ENCODE measurements at regions not wholly inside any gene's neighbourhood (a gene's known extent, or its start where the extent isn't known, plus 50 kb on each side); places are given as distances from the start of the nearest gene placed in this dataset.

DNA sequence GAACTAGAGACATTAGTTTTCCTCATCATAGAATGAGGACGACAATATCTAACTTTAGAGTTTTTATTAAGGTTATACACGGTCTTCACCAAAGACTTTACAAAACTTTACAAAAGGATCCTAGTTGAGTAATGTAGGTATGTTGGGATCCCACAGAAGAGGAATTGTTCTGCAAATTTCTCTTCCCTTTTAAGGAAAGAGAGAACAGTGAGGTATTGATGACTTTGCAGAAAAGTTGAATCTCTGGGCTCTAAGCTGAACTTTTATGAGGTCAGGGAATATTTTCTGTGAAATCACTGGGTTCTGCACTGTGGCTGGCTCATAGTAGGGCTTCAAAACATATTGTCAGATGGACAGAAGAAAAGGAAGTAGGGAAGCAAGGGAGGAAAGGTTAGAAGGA is 89.8 kb upstream of the PIRT start:
- Histone ChIP-seq H3K9me3 (replicated peaks; ENCODE audit: control insufficient read depth, insufficient read depth, low read depth, low read length) (no peaks in the 10 kb centered on the region), H3K4me2 (ENCODE audit: insufficient read depth, low read length) (no peak overlapping the region), H3K36me3 (ENCODE audit: control insufficient read depth, insufficient read depth, low read length) (no peaks in the 10 kb centered on the region), H4K20me1 (replicated peaks; ENCODE audit: control insufficient read depth, insufficient read depth, low read length) (no peaks in the 10 kb centered on the region), H3K79me2 (ENCODE audit: control insufficient read depth, insufficient read depth, low read length) (no peaks in the 10 kb centered on the region), H2AFZ (ENCODE audit: low read depth, low read length) (no peak overlapping the region), H3K27ac (ENCODE audit: extremely low read depth, low read depth, low read length) (no peak overlapping the region), H3K9me1 (ENCODE audit: control insufficient read depth, insufficient read depth, low read length) (no peaks in the 10 kb centered on the region), H3K4me3 (no peak overlapping the region), H3K27me3 (ENCODE audit: control insufficient read depth in 2 of 2, insufficient read depth in 2 of 2, low read length in 2 of 2) (no peaks in the 10 kb centered on the region), H3K9ac (ENCODE audit: insufficient read depth in 1 of 2, low read depth in 2 of 2, low read length in 2 of 2) (no peak overlapping the region), H3K4me1 (replicated peaks in 1 of 2; ENCODE audit: control insufficient read depth in 2 of 2, insufficient read depth in 2 of 2, low read length in 2 of 2) (no peaks in the 10 kb centered on the region)
- TF ChIP-seq ZNF316 (IDR thresholded peaks at IDR 0.05) = 0 out of 2 replicates have a peak, but pooled peaks have one; percentile 19
- no peak for TF ChIP-seq ZNF133 (CRISPR knock-in tag; IDR thresholded peaks at IDR 0.05)
- TF ChIP-seq MAFF (IDR thresholded peaks at IDR 0.05; ENCODE audit: low read length) = peak; percentile 5; the same call in 1 of the 2 replicates
- no peak for ATAC-seq
- no TSS peak for BruUV-seq (replicated peaks)
- 0% methylated on average over 2 of the region's 2 CpGs for WGBS (ENCODE audit: insufficient coverage, low coverage, missing lambda C conversion rate)
- CTCF ChIA-PET (ENCODE audit: low intra/inter-chr PET ratio) = no interaction called here
- FAIRE-seq = no peak
- DNase-seq (ENCODE audit: extremely low read depth in 1 of 4, low spot score in 3 of 4) = no peak
- POLR2A ChIA-PET = no interaction called here
- in situ Hi-C loops (cut with MboI) = no loop called here
- intact Hi-C loops (cut with micrococcal nuclease) = no loop called here

DNA sequence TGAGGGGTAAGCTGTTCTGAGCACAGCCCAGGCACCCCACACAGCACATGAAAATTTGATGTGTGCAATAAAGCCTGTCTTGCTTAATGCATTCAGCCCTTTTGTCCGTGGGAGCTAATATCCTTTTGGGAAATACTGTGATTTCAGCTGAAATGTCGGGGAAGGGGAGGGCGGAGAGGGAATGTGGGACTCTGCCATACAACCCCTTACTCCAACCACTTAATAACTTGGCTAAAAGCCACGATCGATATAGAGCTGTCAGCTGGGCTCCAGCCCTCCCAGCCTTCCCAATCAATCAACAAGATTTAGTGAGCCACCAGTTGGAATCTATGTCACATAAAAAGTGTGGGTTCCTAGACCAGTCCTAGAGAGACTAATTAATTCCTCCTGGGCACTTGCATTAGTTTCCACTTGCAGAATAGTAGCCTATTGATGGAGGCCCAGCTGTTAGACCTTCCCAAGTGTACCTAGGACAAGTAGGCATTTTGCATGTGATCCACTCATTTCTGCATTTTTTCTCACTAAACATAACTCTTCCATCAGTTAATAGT is 82.7 kb upstream of the PIRT start:
- no peaks in the 10 kb centered on the region for H3K9me1 ChIP-seq (ENCODE audit: control insufficient read depth, insufficient read depth, low read length)
- H3K9ac ChIP-seq (ENCODE audit: insufficient read depth in 1 of 2, low read depth in 2 of 2, low read length in 2 of 2) = no peak overlapping the region
- H4K20me1 ChIP-seq (replicated peaks; ENCODE audit: control insufficient read depth, insufficient read depth, low read length) = no peaks in the 10 kb centered on the region
- no peaks in the 10 kb centered on the region for H3K36me3 ChIP-seq (ENCODE audit: control insufficient read depth, insufficient read depth, low read length)
- DNase-seq (ENCODE audit: extremely low read depth in 1 of 4, low spot score in 3 of 4) (no peak), FAIRE-seq (no peak), ATAC-seq (no peak)
- no peak overlapping the region for H3K4me2 ChIP-seq (ENCODE audit: insufficient read depth, low read length)
- H3K9me3 ChIP-seq (replicated peaks; ENCODE audit: control insufficient read depth, insufficient read depth, low read depth, low read length) = no peaks in the 10 kb centered on the region
- intact Hi-C loops (cut with micrococcal nuclease) = no loop called here
- H3K79me2 ChIP-seq (ENCODE audit: control insufficient read depth, insufficient read depth, low read length) = no peaks in the 10 kb centered on the region
- H3K27me3 ChIP-seq (ENCODE audit: control insufficient read depth in 2 of 2, insufficient read depth in 2 of 2, low read length in 2 of 2) = no peaks in the 10 kb centered on the region
- H3K27ac ChIP-seq (ENCODE audit: extremely low read depth, low read depth, low read length) = no peak overlapping the region
- WGBS (ENCODE audit: insufficient coverage, low coverage, missing lambda C conversion rate) = 0% methylated on average over 3 of the region's 5 CpGs
- H3K4me1 ChIP-seq (replicated peaks in 1 of 2; ENCODE audit: control insufficient read depth in 2 of 2, insufficient read depth in 2 of 2, low read length in 2 of 2) = no peaks in the 10 kb centered on the region
- no TSS peak for BruUV-seq (replicated peaks)
- TF ChIP-seq POLR2G (IDR thresholded peaks at IDR 0.05; ENCODE audit: low read depth, low read length) (no peak), POLR2A (conservative IDR thresholded peaks at IDR 0.05) (no peak), SMAD3 (CRISPR knock-in tag; conservative IDR thresholded peaks at IDR 0.05) (no peak), HNRNPL (IDR thresholded peaks at IDR 0.05; ENCODE audit: low read depth, low read length) (no peak), ZZZ3 (IDR thresholded peaks at IDR 0.05) (no peak), ZNF668 (CRISPR knock-in tag; IDR thresholded peaks at IDR 0.05) (no peak), PTRF (tag; IDR thresholded peaks at IDR 0.05) (no peak), CXXC5 (CRISPR knock-in tag; IDR thresholded peaks at IDR 0.05) (no peak), NCOA4 (IDR thresholded peaks at IDR 0.05; ENCODE audit: partially characterized antibody) (no peak)
- in situ Hi-C loops (cut with MboI) = no loop called here
- no peak overlapping the region for H3K4me3 ChIP-seq
- CTCF ChIA-PET (ENCODE audit: low intra/inter-chr PET ratio) = no interaction called here
- H2AFZ ChIP-seq (ENCODE audit: low read depth, low read length) = no peak overlapping the region
- POLR2A ChIA-PET = no interaction called here
